GM21515 (cell line): ENCODE measurements at regions not wholly inside any gene's neighbourhood (a gene's known extent, or its start where the extent isn't known, plus 50 kb on each side); places are given as distances from the start of the nearest gene placed in this dataset.
"Not testable (repeated sequence)": the region's sequence is repeated elsewhere in the genome, so short reads cannot be mapped to it uniquely, and the experiment has no call there.

Source experiments
- ATAC-seq: cut with Tn5 transposase; IDR thresholded peaks from one replicate; pipeline ENCODE4 v1.9.1; 2021; ENCODE audit not compliant: unreplicated experiment

GRCh38 chr3:26484140-26484539, 138.4 kb upstream of the LRRC3B start:
- ATAC-seq, result no peak

DNA sequence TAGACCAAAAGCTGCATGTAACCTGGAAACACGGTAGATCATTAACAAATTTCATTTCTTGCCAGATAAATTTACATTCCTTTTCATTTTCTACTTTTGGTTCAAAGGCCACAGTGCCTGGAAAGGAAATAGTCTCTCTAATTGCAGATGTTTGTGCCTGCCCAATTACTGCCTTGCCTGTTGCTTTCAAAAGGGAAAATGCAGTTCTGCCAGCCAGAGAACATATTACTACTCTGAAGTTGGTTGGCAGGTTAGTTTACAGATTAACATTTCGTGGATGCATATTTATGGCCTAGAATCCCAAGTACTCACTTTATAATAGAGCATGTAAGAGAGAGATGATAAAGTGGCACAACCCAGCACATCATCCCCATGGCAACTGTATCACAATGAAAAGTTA, 124.3 kb upstream of the LRRC3B start:
- no peak for ATAC-seq

- no peak for ATAC-seq
Measured at GRCh38 chr3:26505399-26505798, 117.2 kb upstream of the LRRC3B start.

- not testable (repeated sequence) for ATAC-seq
Measured at GRCh38 chr3:26514445-26515029, 108.0 kb upstream of the LRRC3B start.

- ATAC-seq, result no peak
Measured at GRCh38 chr3:26515351-26515750, 107.2 kb upstream of the LRRC3B start.

GRCh38 chr3:26521261-26521660, 101.3 kb upstream of the LRRC3B start:
- no peak for ATAC-seq

GRCh38 chr3:26522919-26523318, 99.7 kb upstream of the LRRC3B start:
- no peak for ATAC-seq

DNA sequence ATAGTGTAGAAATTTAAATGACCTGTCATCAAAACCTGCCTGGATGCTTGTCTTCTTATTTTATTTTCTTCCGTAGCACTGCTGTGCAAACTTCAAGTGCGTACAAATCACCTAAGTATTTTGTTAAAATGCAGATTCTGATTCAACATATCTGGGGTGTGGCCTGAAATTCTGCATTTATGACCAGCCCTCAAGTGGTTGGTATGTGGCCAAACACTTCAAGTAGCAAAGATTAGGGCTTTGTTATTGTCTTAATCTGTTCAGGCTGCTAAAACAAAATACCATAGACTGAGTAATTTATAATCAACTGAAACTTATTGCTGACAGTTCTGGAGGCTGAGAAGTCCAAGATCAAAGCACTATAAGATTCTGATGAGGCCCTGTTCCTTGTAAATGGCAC, 97.6 kb upstream of the LRRC3B start:
- no peak for ATAC-seq

DNA sequence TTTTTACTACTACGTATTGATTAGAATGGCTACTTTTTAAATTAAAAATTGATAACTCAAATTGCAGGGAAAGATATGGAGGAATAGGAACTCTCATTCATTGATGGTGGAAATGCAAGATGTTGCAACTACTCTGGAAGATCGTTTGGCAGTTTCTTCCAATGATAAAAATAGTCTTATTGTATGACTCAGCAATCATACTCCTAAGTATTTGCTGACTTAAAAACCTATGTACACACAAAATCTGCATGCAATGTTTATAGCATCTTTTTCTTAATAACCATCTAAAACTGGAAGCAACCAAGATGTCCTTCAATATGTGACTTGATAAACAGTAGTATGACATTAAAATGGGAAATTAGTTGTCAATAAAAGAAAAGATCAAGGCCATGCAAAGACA, 87.4 kb upstream of the LRRC3B start:
- ATAC-seq, result no peak

DNA sequence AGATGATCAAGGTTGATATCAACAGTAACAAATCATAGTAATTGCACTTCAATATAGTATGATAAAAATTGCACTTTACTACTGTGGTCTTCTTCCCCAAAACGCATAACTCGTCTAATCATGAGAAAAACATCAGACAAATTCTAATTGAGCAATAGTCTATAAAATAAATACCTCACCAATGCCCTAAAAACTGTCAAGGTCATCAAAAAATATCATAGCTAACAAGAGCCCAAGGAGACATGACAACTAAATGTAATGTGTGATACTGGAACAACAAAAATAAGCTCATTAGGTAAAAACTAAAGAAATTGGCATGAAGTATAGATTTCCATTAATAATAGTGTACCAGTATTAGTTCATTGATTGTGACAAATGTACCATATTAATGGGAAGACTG, 85.6 kb upstream of the LRRC3B start:
- no peak for ATAC-seq

DNA sequence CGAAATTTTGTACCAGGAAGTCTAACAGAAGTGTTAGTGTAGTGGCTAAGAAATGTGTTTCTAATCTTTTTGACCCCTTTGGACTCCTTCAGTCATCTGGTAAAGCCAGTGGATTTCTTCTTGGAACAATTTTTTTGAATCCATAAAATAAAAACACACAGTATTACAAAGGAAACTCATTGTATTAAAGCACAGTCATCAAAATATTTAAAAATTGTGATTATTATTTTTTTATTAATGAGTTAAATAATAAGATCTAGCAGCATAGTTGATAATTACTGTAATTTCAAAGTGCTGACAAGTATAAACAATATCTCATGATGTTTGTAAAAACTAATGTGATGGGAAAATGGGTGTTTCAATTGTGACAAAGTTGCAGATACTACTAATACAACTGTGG, 72.2 kb upstream of the LRRC3B start:
- ATAC-seq, result no peak

DNA sequence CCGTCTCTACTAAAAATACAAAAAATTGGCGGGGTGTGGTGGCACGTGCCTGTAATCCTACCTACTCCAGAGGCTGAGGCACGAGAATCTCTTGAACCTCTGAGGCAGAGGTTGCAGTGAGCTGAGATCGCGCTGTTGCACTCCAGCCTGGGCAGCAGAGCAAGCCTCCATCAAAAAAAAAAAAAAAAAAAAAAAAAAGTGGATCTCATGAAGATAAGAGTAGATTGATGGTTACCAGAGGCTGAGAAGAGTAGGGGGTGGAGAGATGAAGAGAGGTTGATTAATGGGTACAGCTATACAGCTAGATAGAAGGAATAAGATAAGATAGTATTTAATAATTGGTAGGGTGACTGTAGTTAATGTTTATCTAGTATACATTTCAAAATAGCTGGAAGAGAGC, 65.9 kb upstream of the LRRC3B start:
- ATAC-seq, result no peak

DNA sequence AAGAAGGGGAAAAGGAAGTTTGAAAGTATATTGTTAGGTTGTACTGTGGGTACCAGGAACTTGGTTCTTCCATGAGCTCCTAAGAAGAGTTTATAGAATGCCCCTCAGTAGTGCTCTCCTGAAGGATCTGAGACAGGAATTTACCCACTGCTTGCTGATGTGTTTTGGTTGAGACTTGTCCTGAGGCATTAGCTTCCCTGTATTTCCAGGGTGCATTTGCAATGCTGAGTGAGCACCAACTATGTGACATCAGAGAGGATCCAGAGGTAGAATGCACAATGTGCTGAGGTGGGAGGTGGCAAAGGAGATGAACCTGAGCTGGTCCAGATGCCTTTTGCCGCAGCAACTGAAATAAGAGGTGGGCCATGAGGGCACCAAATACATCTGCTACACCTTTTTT, 64.3 kb upstream of the LRRC3B start:
- no peak for ATAC-seq

DNA sequence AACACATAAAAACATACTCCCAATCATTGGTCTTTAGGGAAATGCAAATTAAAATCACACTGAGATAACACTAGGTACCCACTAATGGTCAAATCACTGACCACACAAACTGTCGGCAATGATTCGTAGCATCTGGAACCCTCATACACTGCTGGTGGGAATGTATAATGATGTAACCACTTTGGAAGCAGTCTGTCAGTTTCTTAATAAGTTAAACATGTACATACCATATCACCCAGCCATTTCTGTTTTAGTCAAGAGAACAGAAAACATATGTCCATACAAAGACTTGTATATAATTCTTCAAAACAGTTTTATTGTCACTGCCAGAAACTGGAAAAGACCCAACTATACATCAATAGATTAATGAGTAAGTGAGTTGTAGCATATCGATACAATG, 63.3 kb upstream of the LRRC3B start:
- no peak for ATAC-seq

DNA sequence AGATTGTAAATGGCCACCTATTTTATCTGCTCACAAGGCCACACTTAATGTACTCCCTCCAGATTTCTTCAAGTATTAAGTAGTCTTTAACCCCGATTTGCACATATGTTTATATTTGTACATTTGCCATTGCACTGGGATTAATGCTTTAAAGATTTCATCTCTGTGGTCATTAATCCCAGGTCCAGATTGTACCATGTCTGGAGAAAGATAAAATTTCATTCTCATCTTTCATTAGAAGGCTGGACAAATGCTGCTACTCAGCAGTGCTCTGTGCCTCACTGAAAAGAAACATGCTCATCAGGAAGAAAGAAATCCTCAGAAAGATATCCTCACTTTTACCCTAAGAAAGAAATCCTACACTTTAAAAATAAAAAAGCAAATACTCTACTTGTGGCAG, 62.5 kb upstream of the LRRC3B start:
- no peak for ATAC-seq

GRCh38 chr3:26562021-26562768, 60.4 kb upstream of the LRRC3B start:
- no peak for ATAC-seq
